KMS-11 (cell line): ENCODE measurements at regions not wholly inside any gene's neighbourhood (a gene's known extent, or its start where the extent isn't known, plus 50 kb on each side); places are given as distances from the start of the nearest gene placed in this dataset.

Experiments used
- H2AFZ ChIP-seq: fragments of 200-600 bp; sonication (generic); 2 replicates; pipeline ENCODE4 v1.6.1; 2016; ENCODE audit warnings: antibody characterized with exemption, mixed run types, low read depth
- H3K27ac ChIP-seq: fragments of 200-600 bp; sonication (generic); 2 replicates; pipeline ENCODE4 v1.6.1; 2016; ENCODE audit warnings: mild to moderate bottlenecking, mixed run types
- H3K27me3 ChIP-seq: fragments of 200-600 bp; sonication (generic); 2 replicates; pipeline ENCODE4 v1.6.1; 2017; ENCODE audit warnings: mild to moderate bottlenecking, low read depth, mixed run types, moderate library complexity; ENCODE audit not compliant: insufficient read depth
- H3K36me3 ChIP-seq: fragments of 200-600 bp; sonication (generic); 2 replicates; pipeline ENCODE4 v1.6.1; 2017; ENCODE audit warnings: mild to moderate bottlenecking, mixed run types; ENCODE audit not compliant: insufficient read depth
- H3K4me1 ChIP-seq: fragments of 200-600 bp; sonication (generic); 2 replicates; pipeline ENCODE4 v1.6.1; 2016; ENCODE audit warnings: mild to moderate bottlenecking, low read depth, mixed run types; ENCODE audit not compliant: poor library complexity, severe bottlenecking
- H3K4me2 ChIP-seq: fragments of 200-600 bp; sonication (generic); 2 replicates; pipeline ENCODE4 v1.7.0; 2016; ENCODE audit warnings: mild to moderate bottlenecking, mixed run types
- H3K4me3 ChIP-seq: fragments of 200-600 bp; sonication (generic); IDR thresholded peaks from 2 replicates; pipeline ENCODE4 v1.6.1; 2017; ENCODE audit warnings: low read depth, low read length, mixed read lengths; ENCODE audit not compliant: insufficient read depth
- H3K79me2 ChIP-seq: fragments of 200-600 bp; sonication (generic); 2 replicates; pipeline ENCODE4 v1.6.1; 2016; ENCODE audit warnings: low read depth, mixed run types; ENCODE audit not compliant: insufficient read depth
- H3K9ac ChIP-seq: fragments of 200-600 bp; sonication (generic); 2 replicates; pipeline ENCODE4 v1.6.1; 2016; ENCODE audit warnings: mild to moderate bottlenecking, mixed run types
- H4K20me1 ChIP-seq: fragments of 200-600 bp; sonication (generic); 2 replicates; pipeline ENCODE4 v1.6.1; 2016; ENCODE audit warnings: mild to moderate bottlenecking, mixed run types; ENCODE audit not compliant: insufficient read depth
- CTCF ChIP-seq: fragments of 200-600 bp; sonication (generic); conservative IDR thresholded peaks from 2 replicates; pipeline ENCODE4 v1.6.1; 2017; ENCODE audit warnings: low read depth, mild to moderate bottlenecking, antibody characterized with exemption, low read length, moderate library complexity, mixed read lengths

DNA sequence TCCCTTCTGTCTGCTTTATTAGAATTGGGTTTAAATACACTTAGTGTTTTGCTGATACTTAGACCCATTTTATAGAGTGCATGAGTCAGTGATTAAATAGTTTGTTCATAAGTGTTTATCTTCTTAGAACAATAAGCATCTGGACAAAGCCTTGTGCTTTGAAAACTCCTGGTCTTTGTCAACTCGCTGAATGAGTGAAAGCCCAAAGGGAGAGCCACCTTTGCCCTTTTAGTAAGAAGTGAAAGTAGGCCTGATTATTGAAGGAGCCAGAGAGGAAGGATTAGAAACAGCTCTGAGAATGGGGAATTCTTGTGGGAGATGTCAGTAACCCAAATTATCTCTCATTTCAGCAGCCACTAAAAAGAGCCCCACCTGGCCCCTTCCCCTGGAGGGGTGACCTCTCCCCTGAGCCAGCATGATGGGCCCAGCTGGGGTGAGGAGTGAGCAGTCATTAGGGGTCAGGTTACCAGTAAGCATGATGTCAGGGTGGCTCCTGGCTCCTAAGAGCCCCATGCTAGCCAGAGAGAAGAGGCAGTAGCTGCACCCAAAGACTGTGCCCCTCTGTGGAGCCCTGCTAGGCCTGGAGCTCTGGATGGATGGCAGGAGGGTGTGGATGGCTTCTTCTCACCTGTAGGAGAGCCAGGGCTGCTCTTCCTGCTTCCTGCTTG lies 125.1 kb upstream of the E2F8 start:
- Histone ChIP-seq H4K20me1 (0 out of 2 replicates have a peak, but pooled peaks cover 4% of the 10 kb centered on the region), H3K27ac (no peak overlapping the region), H3K79me2 (peaks cover 15% of the 10 kb centered on the region; the same call in 1 of the 2 replicates), H2AFZ (no peak overlapping the region), H3K36me3 (no peaks in the 10 kb centered on the region), H3K4me2 (peak overlapping the region; percentile 14), H3K9ac (no peak overlapping the region), H3K27me3 (no peaks in the 10 kb centered on the region), H3K4me3 (no peak overlapping the region), H3K4me1 (peaks cover 26% of the 10 kb centered on the region)
- no peak for TF ChIP-seq CTCF

DNA sequence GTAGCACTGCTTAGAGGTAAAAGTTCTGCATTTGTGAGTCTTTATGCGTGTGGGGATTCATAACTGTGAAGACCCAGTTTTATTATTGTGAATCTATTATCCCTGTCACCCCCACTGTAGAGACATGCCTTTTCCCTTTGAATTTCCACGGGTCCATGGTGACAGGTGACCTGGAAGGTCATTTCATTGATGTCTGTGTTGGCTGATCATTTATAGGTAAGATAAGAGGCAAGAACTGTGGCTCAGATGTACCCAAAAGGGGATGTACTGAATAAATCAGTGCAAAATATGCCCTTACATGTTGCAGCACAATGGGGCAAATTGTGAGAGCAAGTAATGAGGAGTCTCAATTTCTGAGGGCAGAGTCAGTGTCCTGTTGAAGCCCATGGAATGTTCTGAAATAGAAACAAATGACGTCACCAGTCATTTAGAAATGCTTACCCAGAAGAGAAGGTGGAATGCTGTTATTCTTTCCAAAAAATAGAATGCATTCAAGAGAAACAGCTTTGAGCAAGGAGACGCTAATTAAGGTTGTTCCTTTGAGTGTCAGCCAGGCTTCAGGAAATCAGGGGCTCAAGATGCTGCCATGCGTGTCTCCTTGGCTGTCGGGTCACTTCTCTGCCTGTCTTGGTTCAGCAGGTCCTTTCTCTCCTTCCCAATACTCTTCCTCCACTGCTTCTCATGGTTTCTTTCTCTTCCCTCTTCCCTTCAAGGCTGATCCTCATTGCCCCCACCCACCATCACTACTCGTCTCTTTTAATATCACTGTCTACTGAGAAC lies 118.7 kb upstream of the E2F8 start:
- H2AFZ ChIP-seq: no peak overlapping the region
- H4K20me1 ChIP-seq: no peaks in the 10 kb centered on the region
- H3K4me1 ChIP-seq: peaks cover 9% of the 10 kb centered on the region
- no peak overlapping the region for H3K4me2 ChIP-seq
- H3K9ac ChIP-seq: no peak overlapping the region
- H3K36me3 ChIP-seq: no peaks in the 10 kb centered on the region
- no peak for TF ChIP-seq CTCF
- no peak overlapping the region for H3K27ac ChIP-seq
- H3K79me2 ChIP-seq: peaks cover 34% of the 10 kb centered on the region; the same call in 1 of the 2 replicates
- H3K4me3 ChIP-seq: no peak overlapping the region
- H3K27me3 ChIP-seq: no peaks in the 10 kb centered on the region

DNA sequence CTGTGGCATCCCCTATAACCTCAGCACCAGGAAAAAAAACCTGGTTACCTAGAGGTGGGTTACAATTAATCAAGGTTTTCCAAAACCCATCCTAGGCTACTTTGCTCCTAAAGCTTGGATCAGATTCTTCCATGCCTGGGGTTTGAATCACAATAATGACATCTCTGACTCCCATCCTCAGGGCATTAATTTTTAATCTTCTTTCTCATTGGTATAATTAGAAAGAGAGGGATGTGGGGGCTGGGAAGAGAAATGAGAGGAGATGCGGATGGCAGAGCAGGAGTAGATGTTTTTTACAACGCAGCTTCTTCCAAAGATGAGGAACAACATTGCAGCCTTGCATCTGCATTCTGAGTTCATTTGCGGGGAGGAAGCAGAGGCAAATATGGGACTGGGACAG lies 117.2 kb upstream of the E2F8 start:
- Histone ChIP-seq H3K4me2 (no peak overlapping the region), H3K9ac (no peak overlapping the region), H3K4me1 (peaks cover 18% of the 10 kb centered on the region), H3K79me2 (peaks cover 48% of the 10 kb centered on the region), H3K4me3 (no peak overlapping the region), H4K20me1 (no peaks in the 10 kb centered on the region), H3K27me3 (no peaks in the 10 kb centered on the region), H3K27ac (no peak overlapping the region), H3K36me3 (no peaks in the 10 kb centered on the region), H2AFZ (no peak overlapping the region)
- no peak for TF ChIP-seq CTCF

- Histone ChIP-seq H3K79me2 (peaks cover 57% of the 10 kb centered on the region), H4K20me1 (no peaks in the 10 kb centered on the region), H3K27me3 (no peaks in the 10 kb centered on the region), H3K4me2 (no peak overlapping the region), H3K9ac (no peak overlapping the region), H3K4me3 (no peak overlapping the region), H3K27ac (no peak overlapping the region), H3K4me1 (peaks cover 38% of the 10 kb centered on the region), H3K36me3 (no peaks in the 10 kb centered on the region), H2AFZ (no peak overlapping the region)
- no peak for TF ChIP-seq CTCF
Observed at GRCh38 chr11:19355601-19356000, 114.9 kb upstream of the E2F8 start.
